ENCODE measurements at regions not wholly inside any gene's neighbourhood (a gene's known extent, or its start where the extent isn't known, plus 50 kb on each side); places are given as distances from the start of the nearest gene placed in this dataset.

- no peak overlapping the region for H3K4me3 ChIP-seq (ENCODE audit: low read depth, low read length)
- TF ChIP-seq CTCF (IDR thresholded peaks at IDR 0.05; ENCODE audit: borderline replicate concordance, insufficient read depth, low read depth, low read length) = no peak
These were observed 247.6 kb upstream of the ANO3 start for GRCh38 chr11:26084313-26084712.

- H3K4me3 ChIP-seq (ENCODE audit: low read depth, low read length) = no peak overlapping the region
These were observed 245.9 kb upstream of the ANO3 start for GRCh38 chr11:26086028-26086427.

GRCh38 chr11:26087120-26087935 is 244.6 kb upstream of the ANO3 start:
- no peak for TF ChIP-seq CTCF (IDR thresholded peaks at IDR 0.05; ENCODE audit: borderline replicate concordance, insufficient read depth, low read depth, low read length)
- no peak overlapping the region for H3K4me3 ChIP-seq (ENCODE audit: low read depth, low read length)

More at GRCh38 chr11:26086028-26086427, 245.9 kb upstream of the ANO3 start:
- no peak for TF ChIP-seq CTCF (IDR thresholded peaks at IDR 0.05; ENCODE audit: borderline replicate concordance, insufficient read depth, low read depth, low read length)

- TF ChIP-seq CTCF (IDR thresholded peaks at IDR 0.05; ENCODE audit: borderline replicate concordance, insufficient read depth, low read depth, low read length) = no peak
- no peak overlapping the region for H3K4me3 ChIP-seq (ENCODE audit: low read depth, low read length)
These were observed 243.5 kb upstream of the ANO3 start for GRCh38 chr11:26088391-26088790.

GRCh38 chr11:26090651-26091050 is 241.3 kb upstream of the ANO3 start:
- H3K4me3 ChIP-seq (ENCODE audit: low read depth, low read length) = no peak overlapping the region
- TF ChIP-seq CTCF (IDR thresholded peaks at IDR 0.05; ENCODE audit: borderline replicate concordance, insufficient read depth, low read depth, low read length) = no peak

- H3K4me3 ChIP-seq (ENCODE audit: low read depth, low read length) = no peak overlapping the region
- TF ChIP-seq CTCF (IDR thresholded peaks at IDR 0.05; ENCODE audit: borderline replicate concordance, insufficient read depth, low read depth, low read length) = no peak
These were observed 238.7 kb upstream of the ANO3 start for GRCh38 chr11:26093206-26093605.

GRCh38 chr11:26095340-26095739 is 236.6 kb upstream of the ANO3 start:
- no peak for TF ChIP-seq CTCF (IDR thresholded peaks at IDR 0.05; ENCODE audit: borderline replicate concordance, insufficient read depth, low read depth, low read length)
- no peak overlapping the region for H3K4me3 ChIP-seq (ENCODE audit: low read depth, low read length)
